ENCODE measurements at regions not wholly inside any gene's neighbourhood (a gene's known extent, or its start where the extent isn't known, plus 50 kb on each side); places are given as distances from the start of the nearest gene placed in this dataset.

DNA sequence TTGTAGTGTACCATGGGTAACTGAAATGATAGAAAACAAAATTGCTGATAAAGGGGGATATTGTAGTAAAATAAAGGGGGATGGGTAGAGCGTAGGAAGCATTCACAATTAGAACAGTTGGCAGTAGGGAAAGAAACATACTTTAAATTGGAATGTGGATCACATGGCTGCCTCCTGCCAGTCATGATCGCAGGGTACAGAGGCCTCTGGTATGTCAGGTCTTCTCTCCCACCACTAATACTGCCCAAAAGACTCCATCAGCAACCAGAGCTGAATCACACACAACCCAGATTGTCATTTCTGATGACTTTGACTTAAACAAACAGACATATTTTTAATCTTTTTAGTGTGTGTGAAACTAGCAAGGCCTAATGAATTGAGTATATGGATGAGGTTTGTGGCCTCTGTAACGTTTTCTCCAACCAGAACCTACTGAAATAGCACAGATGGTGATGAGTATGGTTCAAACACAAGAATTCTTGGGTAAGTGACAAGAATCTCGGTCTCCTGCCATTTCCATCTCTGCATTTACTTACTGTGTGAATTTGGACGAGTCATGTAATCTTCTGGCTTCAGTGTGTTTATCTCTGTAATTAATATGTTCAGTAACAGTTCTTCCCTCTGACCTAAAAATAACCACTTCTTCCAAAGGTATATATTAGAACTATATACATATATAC is 112.6 kb downstream of the USP22 start:
- TF ChIP-seq POLR2AphosphoS5 (IDR thresholded peaks at IDR 0.05) = no peak
- TF ChIP-seq POLR2A (IDR thresholded peaks at IDR 0.05) = no peak
- TF ChIP-seq, protein P1, sequence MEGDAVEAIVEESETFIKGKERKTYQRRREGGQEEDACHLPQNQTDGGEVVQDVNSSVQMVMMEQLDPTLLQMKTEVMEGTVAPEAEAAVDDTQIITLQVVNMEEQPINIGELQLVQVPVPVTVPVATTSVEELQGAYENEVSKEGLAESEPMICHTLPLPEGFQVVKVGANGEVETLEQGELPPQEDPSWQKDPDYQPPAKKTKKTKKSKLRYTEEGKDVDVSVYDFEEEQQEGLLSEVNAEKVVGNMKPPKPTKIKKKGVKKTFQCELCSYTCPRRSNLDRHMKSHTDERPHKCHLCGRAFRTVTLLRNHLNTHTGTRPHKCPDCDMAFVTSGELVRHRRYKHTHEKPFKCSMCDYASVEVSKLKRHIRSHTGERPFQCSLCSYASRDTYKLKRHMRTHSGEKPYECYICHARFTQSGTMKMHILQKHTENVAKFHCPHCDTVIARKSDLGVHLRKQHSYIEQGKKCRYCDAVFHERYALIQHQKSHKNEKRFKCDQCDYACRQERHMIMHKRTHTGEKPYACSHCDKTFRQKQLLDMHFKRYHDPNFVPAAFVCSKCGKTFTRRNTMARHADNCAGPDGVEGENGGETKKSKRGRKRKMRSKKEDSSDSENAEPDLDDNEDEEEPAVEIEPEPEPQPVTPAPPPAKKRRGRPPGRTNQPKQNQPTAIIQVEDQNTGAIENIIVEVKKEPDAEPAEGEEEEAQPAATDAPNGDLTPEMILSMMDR (IDR thresholded peaks at IDR 0.05) = no peak
- TF ChIP-seq EP300 (IDR thresholded peaks at IDR 0.05) = no peak

All from stomach (tissue), 4 donors.